ENCODE measurements at regions not wholly inside any gene's neighbourhood (a gene's known extent, or its start where the extent isn't known, plus 50 kb on each side); places are given as distances from the start of the nearest gene placed in this dataset.

DNA sequence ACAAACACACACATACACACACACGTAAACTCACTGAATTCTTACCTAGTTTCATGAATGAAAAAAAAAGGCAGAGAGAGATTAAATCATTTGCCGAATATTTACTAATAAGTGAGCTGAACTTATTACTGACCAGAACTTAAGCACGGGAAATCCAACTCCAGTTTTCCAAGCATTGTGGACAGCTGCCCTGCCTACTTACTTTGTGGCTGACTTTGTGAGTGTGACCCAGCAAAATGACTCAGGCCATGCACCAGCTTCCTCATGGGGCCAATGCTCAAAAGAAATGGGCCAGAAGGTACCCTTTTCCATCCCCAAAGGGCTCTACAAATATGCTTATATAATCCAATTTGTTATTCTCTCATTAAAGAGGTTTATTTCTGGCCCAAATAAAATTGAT lies 87.4 kb upstream of the RHOBTB1 start:
- TF ChIP-seq, protein P1, sequence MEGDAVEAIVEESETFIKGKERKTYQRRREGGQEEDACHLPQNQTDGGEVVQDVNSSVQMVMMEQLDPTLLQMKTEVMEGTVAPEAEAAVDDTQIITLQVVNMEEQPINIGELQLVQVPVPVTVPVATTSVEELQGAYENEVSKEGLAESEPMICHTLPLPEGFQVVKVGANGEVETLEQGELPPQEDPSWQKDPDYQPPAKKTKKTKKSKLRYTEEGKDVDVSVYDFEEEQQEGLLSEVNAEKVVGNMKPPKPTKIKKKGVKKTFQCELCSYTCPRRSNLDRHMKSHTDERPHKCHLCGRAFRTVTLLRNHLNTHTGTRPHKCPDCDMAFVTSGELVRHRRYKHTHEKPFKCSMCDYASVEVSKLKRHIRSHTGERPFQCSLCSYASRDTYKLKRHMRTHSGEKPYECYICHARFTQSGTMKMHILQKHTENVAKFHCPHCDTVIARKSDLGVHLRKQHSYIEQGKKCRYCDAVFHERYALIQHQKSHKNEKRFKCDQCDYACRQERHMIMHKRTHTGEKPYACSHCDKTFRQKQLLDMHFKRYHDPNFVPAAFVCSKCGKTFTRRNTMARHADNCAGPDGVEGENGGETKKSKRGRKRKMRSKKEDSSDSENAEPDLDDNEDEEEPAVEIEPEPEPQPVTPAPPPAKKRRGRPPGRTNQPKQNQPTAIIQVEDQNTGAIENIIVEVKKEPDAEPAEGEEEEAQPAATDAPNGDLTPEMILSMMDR (conservative IDR thresholded peaks at IDR 0.05; ENCODE audit: low read depth, low read length) = no peak
- TF ChIP-seq POLR2A (IDR thresholded peaks at IDR 0.05; ENCODE audit: low read depth, low read length) = no peak
